Activated CD4-positive, alpha-beta T cell treated with anti-CD3 and anti-CD28 coated beads for 24 hours (primary cell): ENCODE measurements at regions not wholly inside any gene's neighbourhood (a gene's known extent, or its start where the extent isn't known, plus 50 kb on each side); places are given as distances from the start of the nearest gene placed in this dataset.

Experiments
- DNase-seq, 2 donors: peaks; one replicate each; pipeline ENCODE4 v3.0.0-alpha.2; 2020; ENCODE audit warnings: low read depth in 2 of 2

DNA sequence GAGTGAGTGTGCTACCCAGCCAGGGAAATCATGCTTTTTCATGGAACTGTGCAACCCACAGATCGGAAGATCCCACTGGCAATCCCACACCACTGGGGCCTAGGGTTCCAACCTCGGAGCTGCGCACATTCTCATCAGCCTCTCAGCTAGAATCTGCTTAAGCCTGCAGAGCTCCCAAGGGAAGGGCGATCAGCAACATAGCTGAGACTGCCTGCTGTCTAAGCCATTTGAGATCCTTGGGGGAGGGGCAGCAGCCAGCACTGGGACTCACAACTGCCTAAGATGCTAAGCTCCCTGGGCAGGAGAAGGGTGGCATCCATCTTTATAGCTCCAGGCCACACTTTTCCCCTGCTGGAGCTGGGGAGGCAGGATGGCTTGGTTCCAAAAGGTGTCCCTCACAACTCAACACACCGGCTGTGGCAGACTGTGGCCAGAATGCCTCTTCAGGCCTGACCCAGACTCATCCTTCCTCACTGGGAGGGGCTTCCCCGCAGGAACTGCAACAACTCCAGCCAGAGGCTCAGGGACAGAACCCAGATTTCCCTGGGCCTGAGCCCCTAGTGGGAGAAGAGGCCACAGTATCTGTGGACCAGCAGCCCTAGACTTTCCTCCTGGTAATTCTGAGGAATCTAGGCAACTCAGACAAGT is 1133.3 kb upstream of the PIK3C3 start:
- DNase-seq, result no peak

GRCh38 chr18:40812981-40813515 is 1142.0 kb upstream of the PIK3C3 start:
- DNase-seq, result no peak

- no peak for DNase-seq
Observed at GRCh38 chr18:40810372-40810771, 1144.7 kb upstream of the PIK3C3 start.

DNA sequence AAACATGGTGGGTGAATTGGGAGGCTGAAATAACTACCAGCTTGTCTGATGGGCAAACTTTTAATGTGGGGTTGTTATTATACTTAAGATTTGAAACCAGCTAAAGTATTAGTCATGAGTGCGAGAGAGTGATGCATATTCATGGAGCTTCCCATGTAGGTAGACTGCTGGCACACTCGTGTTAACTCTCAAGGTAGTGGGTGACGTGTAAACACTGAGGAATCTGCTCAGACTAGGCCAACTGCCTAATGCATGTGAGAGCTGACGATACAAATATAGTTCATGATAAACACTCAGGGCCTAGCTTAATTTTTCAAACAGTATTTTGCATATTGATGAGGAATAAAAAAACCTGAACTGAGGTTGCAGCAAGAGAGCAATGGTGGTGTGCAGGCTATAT is 1165.7 kb upstream of the PIK3C3 start:
- no peak for DNase-seq

DNA sequence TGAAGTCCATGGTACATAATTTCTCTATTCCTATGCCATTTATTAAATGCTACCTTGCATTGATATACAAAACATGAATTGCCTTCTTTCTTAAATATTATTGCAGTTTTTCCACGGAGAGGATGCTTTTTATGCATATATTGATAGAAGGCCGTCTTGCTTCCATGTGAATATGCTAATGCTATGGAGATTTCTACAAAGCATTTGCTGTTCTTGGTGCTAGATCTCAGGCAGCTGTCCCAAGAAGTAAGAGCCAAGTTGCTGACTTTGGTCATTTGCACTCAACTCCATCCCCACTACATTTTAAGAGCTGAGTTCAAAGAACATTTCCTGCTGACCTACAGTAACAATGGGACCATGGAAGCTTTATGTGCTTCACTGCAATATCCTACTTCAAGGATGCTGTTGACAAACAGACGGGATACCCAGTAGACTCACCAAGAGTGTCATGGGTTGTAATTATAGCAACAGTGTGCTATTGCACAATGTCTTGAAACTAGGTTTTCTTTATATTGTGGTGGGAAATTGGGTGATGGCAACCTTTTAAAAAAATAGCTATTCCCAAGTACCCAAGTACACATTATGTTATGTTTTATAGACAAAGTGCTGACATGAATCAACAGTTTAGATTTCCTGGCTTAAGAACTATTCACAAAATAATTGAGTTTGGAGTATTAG is 1172.4 kb upstream of the PIK3C3 start:
- no peak for DNase-seq

DNA sequence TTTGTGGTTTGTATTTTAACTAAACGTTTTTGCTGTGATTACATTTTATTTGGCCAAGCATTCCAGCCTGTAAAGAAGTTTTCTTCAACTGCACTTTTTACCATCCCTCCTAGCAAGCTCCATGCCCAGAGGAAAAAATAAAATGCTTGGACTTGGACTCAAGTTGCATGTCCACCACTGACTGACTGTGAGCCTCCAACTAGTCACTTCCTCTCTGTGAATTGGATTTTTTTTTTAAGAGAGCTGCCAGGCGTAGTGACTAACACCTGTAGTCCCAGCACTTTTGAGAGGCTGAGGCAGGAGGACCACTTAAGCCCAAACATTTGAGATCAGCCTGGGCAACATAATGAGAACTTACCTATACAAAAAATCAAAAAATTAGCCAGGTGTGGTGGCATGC is 1185.2 kb upstream of the PIK3C3 start:
- no peak for DNase-seq

DNA sequence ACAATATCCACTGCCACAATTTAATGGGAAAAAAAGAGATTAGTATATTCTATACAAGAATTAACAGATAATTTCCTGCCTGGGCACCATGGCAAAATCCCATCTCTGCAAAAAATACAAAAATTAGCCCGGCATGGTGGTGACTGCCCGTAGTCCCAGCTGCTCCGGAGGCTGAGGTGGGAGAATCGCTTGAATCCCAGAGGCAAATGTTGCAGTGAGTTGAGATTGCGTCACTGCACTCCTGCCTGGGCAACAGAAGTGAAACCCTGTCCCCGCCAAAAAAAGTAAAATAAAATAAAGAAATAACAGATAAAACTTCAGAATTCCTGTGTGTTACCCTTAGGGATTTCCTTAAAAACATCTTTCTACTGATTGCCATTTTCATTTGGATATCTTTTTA is 1194.8 kb upstream of the PIK3C3 start:
- DNase-seq, result no peak

GRCh38 chr18:40754477-40754876 is 1200.6 kb upstream of the PIK3C3 start:
- no peak for DNase-seq

DNA sequence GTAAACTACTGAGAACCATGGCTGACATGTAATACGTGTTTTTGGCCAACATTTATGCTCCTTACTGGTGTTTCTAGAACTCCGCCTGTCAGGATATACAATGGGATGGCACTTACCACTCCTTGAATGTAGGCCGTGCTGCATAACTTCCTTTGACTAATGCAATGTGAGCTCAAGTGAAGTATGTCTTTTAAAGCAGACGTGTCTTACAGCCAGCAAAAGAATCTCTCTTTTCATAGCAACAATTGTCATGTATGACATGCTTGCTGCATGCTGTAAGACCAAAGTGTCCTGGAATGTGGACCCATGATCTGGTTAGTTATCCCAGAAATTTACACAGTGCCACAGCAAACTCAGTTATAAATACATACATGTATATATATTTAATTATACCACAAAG is 1202.7 kb upstream of the PIK3C3 start:
- DNase-seq, result no peak

- DNase-seq, result no peak
Observed at GRCh38 chr18:40751186-40751585, 1203.8 kb upstream of the PIK3C3 start.

- DNase-seq, result no peak
Observed at GRCh38 chr18:40739029-40739428, 1216.0 kb upstream of the PIK3C3 start.

GRCh38 chr18:40738321-40738880 is 1216.6 kb upstream of the PIK3C3 start:
- no peak for DNase-seq

GRCh38 chr18:40708726-40709125 is 1246.3 kb upstream of the PIK3C3 start:
- no peak for DNase-seq

- DNase-seq, result no peak
Observed at GRCh38 chr18:40707797-40708196, 1247.2 kb upstream of the PIK3C3 start.

DNA sequence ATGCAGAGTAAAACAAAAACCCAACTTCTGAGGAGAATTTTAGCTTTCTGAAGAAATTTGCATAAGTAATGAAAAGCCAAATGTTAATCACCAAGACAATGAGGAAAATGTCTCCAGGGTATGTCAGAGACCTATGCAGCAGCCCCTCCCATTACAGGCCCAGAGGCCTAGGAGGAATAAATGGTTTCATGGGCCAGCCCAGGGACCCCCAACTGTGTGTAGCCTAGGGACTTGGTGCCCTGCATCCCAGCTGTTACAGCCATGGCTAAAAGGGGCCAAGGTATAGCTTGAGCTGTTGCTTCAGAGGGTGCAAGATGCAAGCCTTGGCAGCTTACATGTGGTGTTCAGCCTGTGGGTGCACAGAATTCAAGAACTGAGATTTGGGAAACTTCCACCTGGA is 1256.9 kb upstream of the PIK3C3 start:
- no peak for DNase-seq

DNA sequence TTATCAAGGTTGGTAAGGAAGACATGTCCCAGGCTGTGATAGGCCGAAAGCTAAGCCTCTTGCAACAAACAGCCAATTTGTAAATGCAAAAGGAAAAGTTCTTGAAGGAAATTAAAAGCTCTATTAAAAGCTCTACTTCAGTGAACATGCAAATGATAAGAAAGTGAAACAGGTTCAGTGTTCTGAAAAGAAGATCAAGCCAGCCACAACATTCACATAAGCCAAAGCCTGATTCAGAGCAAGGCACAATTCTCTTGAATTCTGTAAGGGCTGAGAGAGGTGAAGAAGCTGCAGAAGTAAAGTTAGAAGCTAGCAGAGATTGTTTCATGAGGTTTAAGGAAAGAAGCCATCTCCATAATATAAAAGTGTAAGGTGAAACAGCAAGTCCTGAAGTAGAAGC is 1259.5 kb upstream of the PIK3C3 start:
- no peak for DNase-seq

GRCh38 chr18:40692871-40693270 is 1262.2 kb upstream of the PIK3C3 start:
- DNase-seq, result no peak

DNA sequence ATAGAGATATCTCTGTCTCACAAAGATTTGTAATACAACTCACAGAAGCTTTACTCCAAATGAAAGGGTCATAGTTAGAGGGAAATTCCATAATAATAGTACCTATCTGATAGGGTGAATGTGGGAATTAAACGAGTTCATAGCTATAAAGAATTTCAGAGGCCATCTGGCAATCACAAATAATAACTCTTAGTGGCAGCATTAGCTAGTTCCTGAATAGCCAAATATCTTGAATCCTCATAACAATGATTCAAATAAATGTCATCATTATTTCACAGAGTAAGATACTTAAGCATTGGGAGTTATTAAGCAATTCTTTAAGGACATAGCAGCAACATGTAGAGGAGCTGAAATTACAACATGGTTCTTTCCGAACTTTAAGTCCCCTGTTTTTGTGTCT is 1265.0 kb upstream of the PIK3C3 start:
- no peak for DNase-seq

GRCh38 chr18:40687399-40687798 is 1267.6 kb upstream of the PIK3C3 start:
- no peak for DNase-seq

GRCh38 chr18:40686836-40687235 is 1268.2 kb upstream of the PIK3C3 start:
- no peak for DNase-seq

DNA sequence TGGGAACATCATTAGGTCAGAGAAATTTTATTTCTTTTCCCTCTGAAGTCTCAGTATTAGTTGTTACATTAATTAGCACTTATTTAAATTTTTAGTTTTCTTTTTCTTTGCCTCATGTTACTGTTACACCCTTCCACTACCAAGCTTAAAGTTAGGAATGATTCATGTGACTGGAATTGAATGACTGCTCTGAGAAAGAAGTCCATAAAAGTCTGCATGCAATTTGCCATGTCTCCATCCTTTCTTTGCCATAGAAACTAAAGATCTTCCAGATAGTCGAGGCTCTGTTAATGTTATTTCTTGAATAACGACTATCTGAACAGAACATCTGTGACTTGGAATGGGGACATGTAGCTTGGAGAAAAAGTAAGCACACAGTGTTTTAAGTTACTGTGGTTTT is 1269.8 kb upstream of the PIK3C3 start:
- no peak for DNase-seq

GRCh38 chr18:40678318-40678717 is 1276.7 kb upstream of the PIK3C3 start:
- DNase-seq, result no peak

DNA sequence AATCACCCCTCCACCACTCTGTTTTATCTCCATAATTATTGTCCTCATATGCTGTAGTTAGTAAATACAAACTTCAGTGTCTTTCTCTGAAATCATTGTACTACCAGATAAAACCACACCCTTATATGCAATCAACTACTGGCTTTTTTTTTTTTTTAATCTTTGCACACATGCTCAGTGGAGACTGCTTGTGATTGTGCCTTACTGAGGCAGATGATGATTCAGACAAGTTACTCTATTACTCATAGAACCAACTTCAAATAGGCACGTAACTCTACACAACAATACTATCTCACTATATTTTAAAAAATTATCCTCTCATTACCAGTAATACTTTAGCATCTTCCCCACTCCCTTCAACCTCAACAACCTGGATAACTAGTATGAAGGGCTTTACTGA is 1278.4 kb upstream of the PIK3C3 start:
- no peak for DNase-seq
